Right lobe of liver (tissue), 4 donors: ENCODE measurements at regions not wholly inside any gene's neighbourhood (a gene's known extent, or its start where the extent isn't known, plus 50 kb on each side); places are given as distances from the start of the nearest gene placed in this dataset.

Experiments used
- POLR2A ChIP-seq: fragments of 450-650 bp; IDR thresholded peaks from one replicate; pipeline ENCODE4 v1.6.1; 2017; ENCODE audit warnings: antibody characterized with exemption, mild to moderate bottlenecking
- TF ChIP-seq, protein P1 (sequence below), 4 donors: fragments of 200-600 bp in 3 of 4; fragments of 450-650 bp in 1 of 4; IDR thresholded peaks; one replicate each; pipeline versions ENCODE4 v1.5.1 to v1.8.0; 2016 to 2022; ENCODE audit warnings: antibody characterized with exemption in 4 of 4, mild to moderate bottlenecking in 2 of 4
- donor health status: DM: no; HTN: no; CAD: no.
- donor health status: DM: no; HTN: no; CAD: no.
- donor health status: DM: no; HTN: yes; CAD: no.

DNA sequence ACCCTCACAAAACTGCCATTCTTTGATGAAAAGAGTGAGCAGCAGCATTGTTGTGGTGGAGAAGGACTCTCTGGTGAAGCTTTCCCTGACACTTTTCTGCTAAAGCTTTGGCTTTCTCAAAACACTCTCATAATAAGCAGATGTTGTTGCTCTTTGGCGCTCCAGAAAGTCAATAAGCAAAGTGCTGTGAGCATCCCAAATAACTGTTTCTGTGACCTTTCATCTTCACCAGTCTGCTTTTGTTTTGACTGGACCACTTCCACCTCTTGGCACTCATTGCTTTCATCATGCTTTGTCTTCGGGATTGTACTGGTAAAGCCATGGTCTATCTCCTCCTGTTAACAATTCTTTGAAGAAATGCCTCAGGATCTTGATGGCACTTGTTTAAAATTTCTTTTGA is 424.7 kb upstream of the TMPO start:
- TF ChIP-seq, protein P1, sequence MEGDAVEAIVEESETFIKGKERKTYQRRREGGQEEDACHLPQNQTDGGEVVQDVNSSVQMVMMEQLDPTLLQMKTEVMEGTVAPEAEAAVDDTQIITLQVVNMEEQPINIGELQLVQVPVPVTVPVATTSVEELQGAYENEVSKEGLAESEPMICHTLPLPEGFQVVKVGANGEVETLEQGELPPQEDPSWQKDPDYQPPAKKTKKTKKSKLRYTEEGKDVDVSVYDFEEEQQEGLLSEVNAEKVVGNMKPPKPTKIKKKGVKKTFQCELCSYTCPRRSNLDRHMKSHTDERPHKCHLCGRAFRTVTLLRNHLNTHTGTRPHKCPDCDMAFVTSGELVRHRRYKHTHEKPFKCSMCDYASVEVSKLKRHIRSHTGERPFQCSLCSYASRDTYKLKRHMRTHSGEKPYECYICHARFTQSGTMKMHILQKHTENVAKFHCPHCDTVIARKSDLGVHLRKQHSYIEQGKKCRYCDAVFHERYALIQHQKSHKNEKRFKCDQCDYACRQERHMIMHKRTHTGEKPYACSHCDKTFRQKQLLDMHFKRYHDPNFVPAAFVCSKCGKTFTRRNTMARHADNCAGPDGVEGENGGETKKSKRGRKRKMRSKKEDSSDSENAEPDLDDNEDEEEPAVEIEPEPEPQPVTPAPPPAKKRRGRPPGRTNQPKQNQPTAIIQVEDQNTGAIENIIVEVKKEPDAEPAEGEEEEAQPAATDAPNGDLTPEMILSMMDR (IDR thresholded peaks at IDR 0.05): no peak
- no peak for TF ChIP-seq POLR2A
